HG02938 (cell line): ENCODE measurements at regions not wholly inside any gene's neighbourhood (a gene's known extent, or its start where the extent isn't known, plus 50 kb on each side); places are given as distances from the start of the nearest gene placed in this dataset.

Source experiments
- ATAC-seq: cut with Tn5 transposase; IDR thresholded peaks from one replicate; pipeline ENCODE4 v1.9.1; 2021; ENCODE audit warnings: mild to moderate bottlenecking, moderate library complexity; ENCODE audit not compliant: unreplicated experiment

GRCh38 chr2:181240844-181241243, 216.3 kb upstream of the ITGA4 start:
- ATAC-seq, result no peak

GRCh38 chr2:181241366-181241765, 215.8 kb upstream of the ITGA4 start:
- ATAC-seq, result no peak

- peak; percentile 95 for ATAC-seq
Measured at GRCh38 chr2:181241797-181242196, 215.4 kb upstream of the ITGA4 start.

GRCh38 chr2:181242262-181242661, 214.9 kb upstream of the ITGA4 start:
- ATAC-seq, result no peak

GRCh38 chr2:181243319-181243718, 213.9 kb upstream of the ITGA4 start:
- ATAC-seq, result no peak

- ATAC-seq, result no peak
Measured at GRCh38 chr2:181250691-181251090, 206.5 kb upstream of the ITGA4 start.

- no peak for ATAC-seq
Measured at GRCh38 chr2:181252262-181253148, 204.7 kb upstream of the ITGA4 start.

GRCh38 chr2:181253438-181253837, 203.7 kb upstream of the ITGA4 start:
- no peak for ATAC-seq

- no peak for ATAC-seq
Measured at GRCh38 chr2:181255651-181256050, 201.5 kb upstream of the ITGA4 start.

GRCh38 chr2:181258720-181259119, 198.5 kb upstream of the ITGA4 start:
- no peak for ATAC-seq

- ATAC-seq, result no peak
Measured at GRCh38 chr2:181262782-181263181, 194.4 kb upstream of the ITGA4 start.

- no peak for ATAC-seq
Measured at GRCh38 chr2:181264001-181264400, 193.2 kb upstream of the ITGA4 start.

GRCh38 chr2:181264441-181264840, 192.7 kb upstream of the ITGA4 start:
- ATAC-seq, result no peak

- ATAC-seq, result no peak
Measured at GRCh38 chr2:181266614-181267013, 190.6 kb upstream of the ITGA4 start.

- peak; percentile 73 for ATAC-seq
Measured at GRCh38 chr2:181268174-181268867, 188.9 kb upstream of the ITGA4 start.

- no peak for ATAC-seq
Measured at GRCh38 chr2:181273986-181274385, 183.2 kb upstream of the ITGA4 start.

- peak; percentile 65 for ATAC-seq
Measured at GRCh38 chr2:181275643-181276070, 181.5 kb upstream of the ITGA4 start.

GRCh38 chr2:181281206-181281832, 175.9 kb upstream of the ITGA4 start:
- ATAC-seq, result no peak

- ATAC-seq, result no peak
Measured at GRCh38 chr2:181285116-181285515, 172.1 kb upstream of the ITGA4 start.

GRCh38 chr2:181289698-181290097, 167.5 kb upstream of the ITGA4 start:
- no peak for ATAC-seq

GRCh38 chr2:181290182-181290581, 167.0 kb upstream of the ITGA4 start:
- no peak for ATAC-seq

- no peak for ATAC-seq
Measured at GRCh38 chr2:181294979-181295378, 162.2 kb upstream of the ITGA4 start.
